Mucosa of stomach (tissue), 1 donor: ENCODE measurements at regions not wholly inside any gene's neighbourhood (a gene's known extent, or its start where the extent isn't known, plus 50 kb on each side); places are given as distances from the start of the nearest gene placed in this dataset.

Experiments
- H3K27me3 ChIP-seq: one replicate; pipeline ENCODE4 v1.7.0; 2013; ENCODE audit warnings: mild to moderate bottlenecking, low read length; ENCODE audit not compliant: control insufficient read depth, insufficient read depth
- H3K36me3 ChIP-seq: one replicate; pipeline ENCODE4 v1.7.0; 2013; ENCODE audit warnings: low read length; ENCODE audit not compliant: control insufficient read depth, insufficient read depth
- H3K4me1 ChIP-seq: one replicate; pipeline ENCODE4 v1.7.0; 2013; ENCODE audit warnings: mild to moderate bottlenecking, low read length; ENCODE audit not compliant: control insufficient read depth, insufficient read depth
- H3K4me3 ChIP-seq: one replicate; pipeline ENCODE4 v1.7.0; 2013; ENCODE audit warnings: low read length
- H3K9ac ChIP-seq: one replicate; pipeline ENCODE4 v1.7.0; 2013; ENCODE audit warnings: mild to moderate bottlenecking, low read length, moderate library complexity
- H3K9me3 ChIP-seq: one replicate; pipeline ENCODE4 v1.7.0; 2013; ENCODE audit warnings: mild to moderate bottlenecking, low read length, moderate library complexity; ENCODE audit not compliant: control insufficient read depth
- donor health status: Pancreatic carcinoma.

- Histone ChIP-seq H3K9ac (no peak overlapping the region), H3K4me3 (no peak overlapping the region), H3K4me1 (no peaks in the 10 kb centered on the region), H3K27me3 (no peaks in the 10 kb centered on the region), H3K36me3 (no peaks in the 10 kb centered on the region), H3K9me3 (no peaks in the 10 kb centered on the region)
Measured at GRCh38 chr10:3442451-3442990, 269.9 kb upstream of the PITRM1 start.

DNA sequence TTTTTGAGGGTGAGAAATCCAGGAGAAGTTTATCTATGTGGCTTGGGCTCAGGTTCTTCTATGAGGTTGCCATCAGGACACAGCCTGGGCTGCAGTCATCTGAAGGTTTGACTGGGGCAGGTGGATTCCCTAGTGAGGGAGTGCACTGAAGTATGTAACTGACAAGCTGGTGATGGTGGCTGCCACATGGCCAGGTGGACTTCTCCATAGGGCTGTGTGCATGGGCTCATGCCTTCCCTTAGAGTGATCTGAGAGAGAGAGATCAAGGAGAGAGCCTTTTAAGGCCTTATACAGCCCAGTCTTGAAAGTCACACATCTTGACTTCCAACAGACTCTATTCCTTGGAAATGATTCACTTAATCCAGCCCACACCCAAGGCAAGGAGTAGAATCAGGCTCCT lies 266.6 kb upstream of the PITRM1 start:
- Histone ChIP-seq H3K4me1 (no peaks in the 10 kb centered on the region), H3K9ac (no peak overlapping the region), H3K9me3 (no peaks in the 10 kb centered on the region), H3K4me3 (no peak overlapping the region), H3K36me3 (no peaks in the 10 kb centered on the region), H3K27me3 (no peaks in the 10 kb centered on the region)

GRCh38 chr10:3438606-3439005 lies 266.0 kb upstream of the PITRM1 start:
- no peaks in the 10 kb centered on the region for H3K27me3 ChIP-seq
- H3K36me3 ChIP-seq: no peaks in the 10 kb centered on the region
- H3K4me3 ChIP-seq: no peak overlapping the region
- no peaks in the 10 kb centered on the region for H3K9me3 ChIP-seq
- H3K4me1 ChIP-seq: no peaks in the 10 kb centered on the region
- no peak overlapping the region for H3K9ac ChIP-seq

DNA sequence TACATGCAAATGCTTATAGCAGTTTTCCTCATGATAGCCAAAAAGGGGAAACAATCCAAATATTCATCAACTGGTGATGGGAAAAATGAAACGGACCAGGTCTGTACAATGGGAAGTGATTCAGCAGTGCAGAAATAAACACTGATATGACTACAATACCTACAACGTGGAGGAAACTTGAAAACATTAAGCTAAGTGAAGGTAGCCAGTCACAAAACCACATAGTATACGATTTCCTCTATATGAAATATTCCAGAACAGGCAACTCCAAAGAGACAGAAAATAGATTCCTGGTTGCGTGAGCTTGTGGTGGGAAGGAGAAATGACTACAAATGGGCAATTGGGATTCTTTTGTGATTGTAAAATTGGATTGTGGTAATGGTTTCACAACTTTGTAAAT lies 263.1 kb upstream of the PITRM1 start:
- H3K9ac ChIP-seq: no peak overlapping the region
- no peaks in the 10 kb centered on the region for H3K4me1 ChIP-seq
- H3K27me3 ChIP-seq: no peaks in the 10 kb centered on the region
- no peaks in the 10 kb centered on the region for H3K36me3 ChIP-seq
- no peak overlapping the region for H3K4me3 ChIP-seq
- no peaks in the 10 kb centered on the region for H3K9me3 ChIP-seq

GRCh38 chr10:3433988-3434387 lies 261.4 kb upstream of the PITRM1 start:
- H3K9ac ChIP-seq: no peak overlapping the region
- H3K27me3 ChIP-seq: no peaks in the 10 kb centered on the region
- no peak overlapping the region for H3K4me3 ChIP-seq
- no peaks in the 10 kb centered on the region for H3K4me1 ChIP-seq
- H3K36me3 ChIP-seq: no peaks in the 10 kb centered on the region
- no peaks in the 10 kb centered on the region for H3K9me3 ChIP-seq

GRCh38 chr10:3433131-3433530 lies 260.5 kb upstream of the PITRM1 start:
- H3K9ac ChIP-seq: no peak overlapping the region
- no peaks in the 10 kb centered on the region for H3K27me3 ChIP-seq
- no peak overlapping the region for H3K4me3 ChIP-seq
- H3K4me1 ChIP-seq: no peaks in the 10 kb centered on the region
- no peaks in the 10 kb centered on the region for H3K9me3 ChIP-seq
- no peaks in the 10 kb centered on the region for H3K36me3 ChIP-seq

- no peak overlapping the region for H3K4me3 ChIP-seq
- H3K27me3 ChIP-seq: no peaks in the 10 kb centered on the region
- H3K9me3 ChIP-seq: no peaks in the 10 kb centered on the region
- H3K36me3 ChIP-seq: no peaks in the 10 kb centered on the region
- H3K4me1 ChIP-seq: no peaks in the 10 kb centered on the region
- no peak overlapping the region for H3K9ac ChIP-seq
Measured at GRCh38 chr10:3432081-3432825, 259.7 kb upstream of the PITRM1 start.

- Histone ChIP-seq H3K9ac (no peak overlapping the region), H3K36me3 (no peaks in the 10 kb centered on the region), H3K9me3 (no peaks in the 10 kb centered on the region), H3K4me1 (no peaks in the 10 kb centered on the region), H3K4me3 (no peak overlapping the region), H3K27me3 (no peaks in the 10 kb centered on the region)
Measured at GRCh38 chr10:3430501-3430900, 257.9 kb upstream of the PITRM1 start.

DNA sequence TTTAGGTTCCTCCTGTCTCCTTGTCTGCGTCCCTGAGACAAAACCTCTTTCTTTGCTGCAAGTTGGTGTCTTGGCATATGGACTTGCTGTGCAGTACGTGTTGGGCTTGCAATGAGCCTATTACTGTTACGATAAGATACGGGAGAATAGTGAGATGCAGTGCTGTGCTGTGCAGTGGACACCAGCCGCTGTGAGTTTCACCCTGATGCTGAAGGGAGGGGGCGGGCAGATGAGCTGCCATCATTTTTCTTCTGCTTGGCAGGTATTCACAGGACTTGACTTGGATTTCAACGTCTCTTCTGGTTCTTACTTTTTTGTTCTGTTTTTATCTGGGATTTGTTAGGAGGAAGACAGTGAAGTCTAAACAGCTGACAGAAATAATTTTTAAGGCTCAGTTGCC lies 257.1 kb upstream of the PITRM1 start:
- H3K4me3 ChIP-seq: no peak overlapping the region

GRCh38 chr10:3428826-3429225 lies 256.2 kb upstream of the PITRM1 start:
- no peaks in the 10 kb centered on the region for H3K4me1 ChIP-seq
- H3K27me3 ChIP-seq: no peaks in the 10 kb centered on the region
- H3K9me3 ChIP-seq: no peaks in the 10 kb centered on the region
- H3K36me3 ChIP-seq: no peaks in the 10 kb centered on the region
- no peak overlapping the region for H3K4me3 ChIP-seq
- no peak overlapping the region for H3K9ac ChIP-seq

More for the DNA sequence above, 257.1 kb upstream of the PITRM1 start:
- Histone ChIP-seq H3K9me3 (no peaks in the 10 kb centered on the region), H3K36me3 (no peaks in the 10 kb centered on the region), H3K9ac (no peak overlapping the region), H3K27me3 (no peaks in the 10 kb centered on the region), H3K4me1 (no peaks in the 10 kb centered on the region)

DNA sequence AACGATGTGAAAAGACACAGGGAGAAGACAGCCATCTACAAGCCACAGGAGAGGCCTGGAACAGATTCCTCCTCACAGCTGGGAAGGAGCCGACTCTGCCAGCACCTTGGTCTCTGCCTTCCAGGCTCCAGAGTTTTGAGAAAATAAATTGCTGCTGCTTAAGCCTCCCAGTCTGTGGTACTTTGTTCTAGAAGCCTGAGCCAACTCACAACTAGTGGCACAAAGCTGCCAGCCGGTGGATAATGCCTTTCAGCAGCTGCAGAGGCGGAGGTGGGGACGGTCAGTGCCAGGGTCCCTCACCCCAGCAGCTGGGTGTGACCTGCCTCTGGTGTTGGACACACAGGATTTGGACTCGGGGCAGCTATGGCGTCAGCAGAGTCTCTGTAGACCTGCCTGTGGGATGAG lies 255.4 kb upstream of the PITRM1 start:
- no peaks in the 10 kb centered on the region for H3K4me1 ChIP-seq
- H3K9ac ChIP-seq: no peak overlapping the region
- no peak overlapping the region for H3K4me3 ChIP-seq
- H3K36me3 ChIP-seq: no peaks in the 10 kb centered on the region
- H3K27me3 ChIP-seq: no peaks in the 10 kb centered on the region
- H3K9me3 ChIP-seq: no peaks in the 10 kb centered on the region

GRCh38 chr10:3427347-3427746 lies 254.8 kb upstream of the PITRM1 start:
- Histone ChIP-seq H3K36me3 (no peaks in the 10 kb centered on the region), H3K4me1 (no peaks in the 10 kb centered on the region), H3K9me3 (no peaks in the 10 kb centered on the region), H3K4me3 (no peak overlapping the region), H3K9ac (no peak overlapping the region), H3K27me3 (no peaks in the 10 kb centered on the region)
